SIG-M5 treated with dmso at 0.1 percent for 504 hours (cell line): ENCODE measurements at regions not wholly inside any gene's neighbourhood (a gene's known extent, or its start where the extent isn't known, plus 50 kb on each side); places are given as distances from the start of the nearest gene placed in this dataset.

ENCODE experiments used
- DNase-seq: peaks from one replicate; lab custom pipeline; 2025; ENCODE audit not compliant: unreplicated experiment; lab: John Stamatoyannopoulos, UW

GRCh38 chr19:32012886-32013631, 332.4 kb upstream of the ZNF507 start:
- no peak for DNase-seq

DNA sequence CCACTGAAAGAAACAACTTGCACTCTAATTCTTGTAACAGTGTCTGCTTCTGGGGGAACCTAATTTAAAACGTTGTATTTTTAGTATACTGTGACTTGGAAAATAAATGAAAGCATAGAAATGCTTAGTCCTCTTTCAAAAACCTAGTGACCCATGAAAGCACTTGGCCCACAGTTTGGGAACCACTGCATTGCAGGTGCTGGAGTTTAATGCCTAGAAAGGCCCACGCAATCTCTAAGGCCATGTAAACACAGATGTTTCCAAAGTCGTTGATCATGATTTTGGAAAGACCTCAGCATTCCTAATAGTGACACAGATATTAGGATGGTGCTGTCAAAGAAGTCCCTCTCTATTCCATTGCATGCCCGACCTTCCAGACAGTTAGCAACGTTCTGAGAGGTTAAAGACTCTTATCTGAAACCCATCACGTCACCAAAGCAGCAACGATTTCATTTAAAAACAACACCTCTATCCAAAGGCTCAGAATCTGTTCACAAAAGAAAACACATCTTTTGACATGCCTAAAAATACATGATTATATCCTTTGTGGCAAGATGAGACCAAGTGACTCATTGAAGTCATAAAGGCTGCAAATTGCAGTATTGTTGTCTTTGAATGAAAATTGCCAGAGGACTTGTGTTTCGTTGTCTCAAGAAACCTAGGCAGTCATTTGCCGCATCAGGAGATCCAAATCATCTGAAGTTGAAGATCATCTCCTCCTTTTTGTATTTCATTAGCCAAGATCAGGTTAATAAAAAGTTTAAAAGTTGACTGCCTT, 328.0 kb upstream of the ZNF507 start:
- no peak for DNase-seq

DNA sequence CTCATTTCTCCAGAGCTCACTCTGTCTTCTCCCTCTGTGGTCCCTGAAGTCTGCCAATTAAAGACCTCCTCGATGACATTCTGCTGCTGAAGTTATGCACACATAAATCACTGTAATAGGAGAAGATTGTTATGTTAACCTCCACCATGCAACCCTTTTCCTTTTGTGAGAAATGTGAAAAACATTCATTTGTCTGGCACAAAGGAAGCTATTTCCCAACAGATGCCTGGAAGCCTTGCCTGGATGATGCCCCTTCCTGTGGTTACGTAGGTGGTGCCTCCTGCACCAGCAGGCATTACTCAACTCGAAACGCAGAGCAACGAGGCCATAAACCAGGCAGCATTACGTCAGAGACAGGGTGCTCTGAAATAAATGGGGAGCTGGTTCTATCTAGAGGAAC, 327.4 kb upstream of the ZNF507 start:
- DNase-seq: no peak

DNA sequence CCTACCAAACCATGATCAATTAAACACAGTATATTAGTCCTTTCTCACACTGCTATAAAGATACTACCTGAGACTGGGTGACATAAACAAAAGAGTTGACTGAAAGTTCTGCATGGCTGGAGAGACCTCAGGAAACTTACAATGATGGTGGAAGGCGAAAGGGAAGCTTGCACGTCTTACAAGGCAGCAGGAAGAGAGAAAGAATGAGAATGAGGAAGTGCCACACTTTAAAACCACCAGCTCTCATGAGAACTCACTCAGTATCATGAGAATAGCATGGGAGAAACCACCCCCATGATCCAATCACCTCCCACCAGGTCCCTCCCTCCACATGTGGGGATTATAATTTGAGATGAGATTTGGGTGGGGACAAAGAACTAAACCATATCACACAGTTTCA, 324.9 kb upstream of the ZNF507 start:
- no peak for DNase-seq

DNA sequence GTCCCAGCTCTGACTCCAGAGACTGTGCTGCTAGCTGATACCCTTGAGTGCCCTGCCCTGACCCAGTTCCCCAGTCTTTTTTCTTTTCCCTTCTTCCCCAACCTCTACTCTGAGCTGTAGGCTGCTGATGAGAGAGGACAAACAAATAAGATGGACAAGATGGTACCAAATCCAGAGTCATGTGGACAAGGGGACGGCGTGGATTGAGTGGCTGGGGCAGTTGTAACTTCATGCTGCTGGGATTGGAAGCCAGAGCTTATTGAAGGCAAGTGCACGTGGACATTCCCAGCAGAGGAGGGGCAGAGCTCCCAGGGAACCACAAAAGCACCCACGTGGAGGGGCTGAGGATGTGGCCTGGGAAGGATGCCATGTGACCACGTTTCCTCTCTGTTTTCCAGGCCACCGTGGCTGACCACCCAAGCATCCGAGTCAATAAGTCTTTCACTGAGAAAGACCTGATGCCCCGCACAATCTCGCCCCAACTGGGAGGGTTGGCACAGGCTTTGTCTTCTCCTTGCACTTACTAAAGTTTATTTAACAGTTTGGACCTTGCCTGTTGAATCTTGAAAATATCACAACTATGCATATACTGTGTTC, 323.3 kb upstream of the ZNF507 start:
- DNase-seq: no peak

DNA sequence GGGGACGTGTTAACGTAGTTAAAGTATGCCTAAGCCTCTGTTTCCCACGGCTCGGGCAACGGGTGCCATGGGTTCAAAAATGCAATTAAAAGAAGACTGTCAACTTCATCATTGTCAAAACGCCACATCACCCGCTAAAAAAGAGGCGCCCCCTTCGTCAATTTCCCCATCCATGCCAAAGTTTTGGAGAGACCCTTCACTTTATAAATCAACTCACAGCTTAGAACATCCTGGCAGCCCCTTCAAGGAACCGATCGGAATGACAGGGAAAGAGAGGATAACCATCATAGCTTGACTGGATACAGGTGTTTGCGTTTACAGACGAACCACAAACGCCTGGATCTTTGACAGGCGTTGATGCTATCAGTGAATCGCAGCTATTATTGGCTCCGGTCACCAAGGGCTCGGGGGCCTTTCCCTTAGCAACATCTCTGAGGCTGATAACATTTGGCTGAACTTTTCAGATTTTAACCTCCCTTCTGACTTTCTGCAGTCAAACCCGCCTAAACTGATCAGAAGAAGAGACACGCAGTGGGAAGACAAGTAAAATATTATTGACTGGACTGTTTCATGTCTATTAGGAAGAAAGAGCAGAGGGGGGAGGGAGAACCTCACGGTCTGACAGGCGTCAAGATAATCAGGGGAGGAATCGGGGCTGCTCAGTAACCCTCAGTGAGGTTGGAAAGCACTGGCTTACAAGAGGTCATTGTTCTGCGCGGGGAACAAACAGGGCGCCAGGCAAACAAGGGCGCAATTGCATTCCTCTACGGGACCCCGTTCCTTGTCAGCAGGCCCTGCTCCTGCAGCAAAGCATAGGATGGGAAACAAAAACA, 322.5 kb upstream of the ZNF507 start:
- no peak for DNase-seq

- no peak for DNase-seq
Observed at GRCh38 chr19:32023564-32023832, 321.9 kb upstream of the ZNF507 start.

GRCh38 chr19:32029235-32029634, 316.2 kb upstream of the ZNF507 start:
- no peak for DNase-seq

- no peak for DNase-seq
Observed at GRCh38 chr19:32032561-32032960, 312.8 kb upstream of the ZNF507 start.

DNA sequence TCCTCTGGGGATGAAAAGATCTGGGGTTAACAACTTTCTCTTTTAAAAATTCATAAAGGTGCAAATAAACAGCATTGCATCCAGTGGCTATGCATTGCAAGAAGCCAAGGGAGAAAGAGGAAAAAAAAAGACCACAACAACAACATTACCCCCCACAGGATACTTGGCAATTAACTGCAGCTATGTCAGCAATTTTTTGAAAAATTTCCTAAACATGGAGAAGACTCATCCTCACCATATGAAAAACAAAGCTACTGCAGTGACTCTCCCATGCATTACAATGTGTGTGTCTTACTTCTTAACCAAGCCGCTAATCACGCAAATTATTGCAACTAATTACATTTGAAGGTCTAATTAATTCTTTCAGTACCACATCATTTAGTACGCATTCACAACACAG, 309.8 kb upstream of the ZNF507 start:
- no peak for DNase-seq

- no peak for DNase-seq
Observed at GRCh38 chr19:32038021-32038920, 307.1 kb upstream of the ZNF507 start.

DNA sequence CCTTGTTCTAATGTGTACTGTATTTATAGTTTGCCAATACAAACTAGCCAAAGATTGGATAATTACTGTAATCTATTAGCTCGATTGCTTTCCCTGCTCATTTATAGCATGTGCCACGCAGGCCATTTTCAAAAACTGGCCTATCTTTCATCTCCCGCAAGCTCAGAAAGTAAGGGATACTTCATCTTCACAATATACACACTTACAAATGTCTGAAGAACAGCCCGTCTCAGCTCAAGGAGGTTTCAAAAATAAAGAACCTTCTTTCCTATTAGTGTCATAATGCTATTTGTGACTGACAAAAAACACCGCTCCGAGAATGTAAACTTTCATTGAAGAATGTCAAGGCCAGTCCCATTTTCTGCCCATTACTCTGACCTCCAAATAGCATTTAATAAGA, 306.4 kb upstream of the ZNF507 start:
- no peak for DNase-seq

GRCh38 chr19:32039440-32039839, 306.0 kb upstream of the ZNF507 start:
- DNase-seq: no peak

DNA sequence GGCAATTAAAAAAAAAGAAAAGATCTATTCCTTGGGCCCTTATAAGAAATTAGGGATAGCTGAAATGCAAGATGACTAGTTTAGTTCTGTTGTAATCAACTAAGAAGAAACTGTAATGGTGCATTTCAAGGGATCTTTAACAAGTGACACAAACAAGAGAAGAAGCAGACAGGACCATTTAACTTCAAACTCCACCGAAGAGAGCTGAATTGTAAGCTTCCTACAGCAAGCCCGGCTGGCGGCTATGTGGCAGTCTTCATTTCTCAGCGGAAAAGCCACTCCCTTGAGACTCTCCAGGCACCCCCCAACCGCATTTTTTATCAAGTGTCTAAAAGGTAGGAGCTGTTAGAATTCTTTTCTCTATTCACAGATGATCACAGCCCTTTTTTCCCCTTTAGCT, 305.2 kb upstream of the ZNF507 start:
- DNase-seq: no peak

DNA sequence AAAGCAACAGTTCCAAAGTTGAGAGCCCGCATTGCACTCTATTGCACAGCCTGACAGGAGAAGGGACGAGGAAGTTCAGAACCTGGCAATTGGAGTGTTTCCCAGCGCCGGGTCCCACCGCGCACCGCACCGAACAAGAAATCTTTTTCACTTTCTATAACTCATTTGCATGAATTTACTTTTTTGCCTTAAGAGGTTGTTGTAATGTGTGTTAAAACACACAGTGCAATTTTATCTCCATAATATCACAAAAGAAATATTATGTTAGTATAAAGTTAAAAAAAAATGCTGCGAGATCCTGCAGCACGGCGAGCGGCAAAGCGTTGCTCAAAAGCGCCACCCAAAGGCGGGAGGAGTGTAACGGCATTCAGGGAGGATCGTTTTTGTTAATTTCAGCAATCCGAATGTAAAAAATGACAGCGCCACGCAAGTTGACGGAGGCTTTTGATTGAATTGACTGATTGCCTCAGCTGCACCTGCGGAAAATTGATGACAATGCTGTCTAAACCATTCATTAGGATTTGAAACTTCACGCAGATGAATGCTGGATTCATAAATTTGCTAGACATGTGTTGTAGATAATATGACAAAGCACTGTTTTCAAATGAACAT, 303.6 kb upstream of the ZNF507 start:
- DNase-seq: no peak

- no peak for DNase-seq
Observed at GRCh38 chr19:32047788-32048187, 297.6 kb upstream of the ZNF507 start.

DNA sequence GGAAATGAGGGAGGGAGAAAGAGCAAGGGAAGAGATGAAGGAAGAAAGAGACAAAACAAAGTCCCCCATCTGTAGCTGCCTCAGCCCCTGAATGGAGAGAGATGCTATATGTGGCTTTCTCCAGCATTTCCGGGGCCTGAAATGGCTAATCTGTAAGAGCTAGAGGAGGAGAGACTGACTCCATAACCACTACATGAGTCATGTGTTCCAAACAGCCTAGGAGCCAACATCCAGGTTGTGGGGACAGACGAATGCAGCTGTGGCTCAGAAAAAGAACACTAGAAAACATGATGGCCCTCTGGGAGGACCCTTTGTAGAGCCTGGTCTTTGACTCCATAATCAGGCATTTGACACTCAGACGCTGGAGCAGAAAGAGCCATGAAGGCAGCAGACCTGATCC, 292.0 kb upstream of the ZNF507 start:
- no peak for DNase-seq

DNA sequence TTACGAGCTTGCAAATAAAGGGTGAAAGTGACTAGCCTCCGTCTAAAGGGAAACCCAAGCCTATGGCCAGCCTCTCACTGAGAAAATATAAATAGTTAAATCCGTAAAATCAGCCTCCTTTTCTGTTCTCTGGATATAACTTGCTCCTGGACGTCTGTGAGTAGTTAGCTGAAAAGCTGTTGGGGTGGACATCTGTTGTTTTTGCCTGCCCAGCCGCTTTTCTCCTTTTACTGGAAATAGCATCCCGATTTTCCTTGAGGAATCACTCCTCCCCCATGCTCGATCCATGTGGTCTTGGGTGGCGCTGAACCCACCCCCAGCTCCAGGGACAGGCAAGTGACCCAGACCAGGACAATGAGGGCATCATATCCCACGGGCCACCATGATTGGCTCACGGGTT, 291.5 kb upstream of the ZNF507 start:
- DNase-seq: no peak

GRCh38 chr19:32058131-32058530, 287.3 kb upstream of the ZNF507 start:
- DNase-seq: no peak

GRCh38 chr19:32061315-32061714, 284.1 kb upstream of the ZNF507 start:
- no peak for DNase-seq
